ENCODE measurements at regions not wholly inside any gene's neighbourhood (a gene's known extent, or its start where the extent isn't known, plus 50 kb on each side); places are given as distances from the start of the nearest gene placed in this dataset.

- TF ChIP-seq SOX13 (IDR thresholded peaks at IDR 0.05) (no peak), SOX13 (CRISPR knock-in tag; conservative IDR thresholded peaks at IDR 0.05 in 1 of 2, IDR thresholded peaks at IDR 0.05 in 1 of 2) (no peak), CTCF (CRISPR knock-in tag; IDR thresholded peaks at IDR 0.05) (no peak), POLR2A (IDR thresholded peaks at IDR 0.05; ENCODE audit: insufficient read depth in 1 of 2, low read depth in 2 of 2, low read length in 2 of 2) (no peak)
Measured at GRCh38 chr14:87457720-87458119, 535.3 kb downstream of the GALC start.
